Progenitor cell of endocrine pancreas (in vitro differentiated cells): ENCODE measurements at regions not wholly inside any gene's neighbourhood (a gene's known extent, or its start where the extent isn't known, plus 50 kb on each side); places are given as distances from the start of the nearest gene placed in this dataset.
"Not testable (repeated sequence)": the region's sequence is repeated elsewhere in the genome, so short reads cannot be mapped to it uniquely, and the experiment has no call there.

Experiments used
- DNase-seq: peaks from one replicate; pipeline ENCODE4 v3.0.0; 2021; ENCODE audit warnings: low spot score; ENCODE audit not compliant: unreplicated experiment
- H3K27ac Mint-ChIP-seq: 2 replicates; pipeline ENCODE4 v1.8.0; 2021; ENCODE audit warnings: mild to moderate bottlenecking, moderate library complexity, mixed read lengths
- H3K27me3 Mint-ChIP-seq: 2 replicates; pipeline ENCODE4 v1.8.0; 2021; ENCODE audit warnings: mixed read lengths
- H3K36me3 Mint-ChIP-seq: 2 replicates; pipeline ENCODE4 v1.8.0; 2022; ENCODE audit warnings: mixed read lengths; ENCODE audit not compliant: insufficient read depth
- H3K4me1 Mint-ChIP-seq: 2 replicates; pipeline ENCODE4 v1.8.0; 2021; ENCODE audit warnings: low read depth, mixed read lengths
- H3K4me3 Mint-ChIP-seq: 2 replicates; pipeline ENCODE4 v1.8.0; 2021; ENCODE audit warnings: low read depth, mild to moderate bottlenecking, moderate library complexity, mixed read lengths
- H3K9me3 Mint-ChIP-seq: 2 replicates; pipeline ENCODE4 v1.8.0; 2021; ENCODE audit warnings: low read depth, mixed read lengths
- CTCF ChIP-seq: fragments of 200-600 bp; sonication (generic); IDR thresholded peaks from one replicate; pipeline ENCODE4 v1.5.0; 2021; ENCODE audit warnings: antibody characterized with exemption, mild to moderate bottlenecking; ENCODE audit not compliant: unreplicated experiment

DNA sequence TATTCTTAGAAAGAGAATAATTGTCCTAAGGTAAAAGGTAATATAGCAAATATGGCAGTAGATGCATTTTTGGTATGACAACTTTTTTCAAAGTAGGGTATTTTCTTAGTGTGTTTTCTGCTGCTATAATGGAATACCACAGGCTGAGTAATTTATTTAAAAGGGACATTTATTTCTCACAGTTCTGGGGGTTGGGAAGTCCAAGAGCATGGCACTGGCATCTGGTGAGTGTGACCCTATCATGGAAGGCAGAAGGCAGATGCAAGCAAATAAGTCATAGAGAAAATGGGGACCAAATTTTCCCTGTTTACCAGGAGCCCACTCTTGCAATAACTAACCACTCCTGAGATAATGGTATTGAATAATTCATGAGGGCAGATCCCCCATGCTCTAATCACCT lies 922.5 kb upstream of the MAN1A1 start:
- peaks cover 13% of the 10 kb centered on the region for H3K9me3 Mint-ChIP-seq
- H3K4me3 Mint-ChIP-seq, result no peak overlapping the region
- no peaks in the 10 kb centered on the region for H3K27me3 Mint-ChIP-seq
- no peak for DNase-seq
- no peak overlapping the region for H3K27ac Mint-ChIP-seq
- H3K36me3 Mint-ChIP-seq, result no peaks in the 10 kb centered on the region
- no peak for TF ChIP-seq CTCF
- no peaks in the 10 kb centered on the region for H3K4me1 Mint-ChIP-seq

- not testable (repeated sequence) for DNase-seq, H3K27ac Mint-ChIP-seq
These were observed 918.7 kb upstream of the MAN1A1 start for GRCh38 chr6:120268256-120268655.

DNA sequence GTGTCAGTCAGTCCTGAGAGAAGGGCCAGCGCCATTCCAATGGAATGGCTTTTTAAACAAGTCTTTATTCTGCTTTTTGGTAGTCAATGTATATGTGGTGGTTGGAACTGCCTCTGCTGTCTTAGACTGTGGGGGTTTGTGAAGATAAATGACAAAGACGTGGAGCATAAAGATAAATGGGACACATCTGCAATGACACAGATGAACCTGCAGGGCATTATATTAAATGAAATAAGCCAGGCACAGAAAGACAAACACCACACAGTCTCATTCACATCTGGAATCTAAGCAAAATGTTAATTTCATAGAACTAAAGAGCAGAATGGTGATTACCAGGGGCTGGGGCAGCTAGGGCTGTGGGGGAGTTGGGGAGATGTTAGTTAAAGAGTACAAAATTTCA lies 912.8 kb upstream of the MAN1A1 start:
- no peak for DNase-seq
- Mint-ChIP-seq H3K4me1 (no peaks in the 10 kb centered on the region), H3K36me3 (no peaks in the 10 kb centered on the region), H3K27me3 (no peaks in the 10 kb centered on the region), H3K27ac (no peak overlapping the region), H3K9me3 (peaks cover 3% of the 10 kb centered on the region), H3K4me3 (no peak overlapping the region)
- TF ChIP-seq CTCF, result no peak

More at GRCh38 chr6:120268256-120268655, 918.7 kb upstream of the MAN1A1 start:
- not testable (repeated sequence) for H3K36me3 Mint-ChIP-seq, H3K27me3 Mint-ChIP-seq, H3K4me1 Mint-ChIP-seq, H3K4me3 Mint-ChIP-seq
- H3K9me3 Mint-ChIP-seq, result peaks cover 16% of the 10 kb centered on the region

- H3K27me3 Mint-ChIP-seq, result no peaks in the 10 kb centered on the region
- H3K9me3 Mint-ChIP-seq, result no peaks in the 10 kb centered on the region
- no peak overlapping the region for H3K27ac Mint-ChIP-seq
- no peaks in the 10 kb centered on the region for H3K4me1 Mint-ChIP-seq
- no peak for TF ChIP-seq CTCF
- no peaks in the 10 kb centered on the region for H3K36me3 Mint-ChIP-seq
- H3K4me3 Mint-ChIP-seq, result no peak overlapping the region
- no peak for DNase-seq
These were observed 911.1 kb upstream of the MAN1A1 start for GRCh38 chr6:120260636-120261035.

DNA sequence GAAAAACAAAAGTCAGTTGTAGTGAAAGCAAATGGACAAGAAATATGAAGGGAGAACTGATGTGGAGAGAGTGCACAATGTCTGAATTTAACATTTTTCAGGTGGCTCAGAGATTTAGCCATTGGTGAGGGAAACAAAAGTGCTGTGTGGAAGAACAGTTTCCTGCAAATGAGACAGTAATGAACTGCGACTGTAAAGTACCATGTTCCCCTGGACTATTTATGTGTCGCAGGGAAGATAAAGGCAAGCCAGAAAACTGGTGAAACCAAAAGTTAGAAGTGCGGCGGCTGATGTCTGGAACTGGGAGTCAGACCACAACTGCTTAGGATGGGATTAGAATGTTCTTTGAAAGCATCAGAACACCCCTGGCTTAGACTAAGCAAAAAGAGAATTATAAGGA lies 905.1 kb upstream of the MAN1A1 start:
- H3K27ac Mint-ChIP-seq, result no peak overlapping the region
- H3K4me3 Mint-ChIP-seq, result no peak overlapping the region
- H3K27me3 Mint-ChIP-seq, result no peaks in the 10 kb centered on the region
- no peak for TF ChIP-seq CTCF
- no peaks in the 10 kb centered on the region for H3K9me3 Mint-ChIP-seq
- no peaks in the 10 kb centered on the region for H3K36me3 Mint-ChIP-seq
- no peak for DNase-seq
- no peaks in the 10 kb centered on the region for H3K4me1 Mint-ChIP-seq

DNA sequence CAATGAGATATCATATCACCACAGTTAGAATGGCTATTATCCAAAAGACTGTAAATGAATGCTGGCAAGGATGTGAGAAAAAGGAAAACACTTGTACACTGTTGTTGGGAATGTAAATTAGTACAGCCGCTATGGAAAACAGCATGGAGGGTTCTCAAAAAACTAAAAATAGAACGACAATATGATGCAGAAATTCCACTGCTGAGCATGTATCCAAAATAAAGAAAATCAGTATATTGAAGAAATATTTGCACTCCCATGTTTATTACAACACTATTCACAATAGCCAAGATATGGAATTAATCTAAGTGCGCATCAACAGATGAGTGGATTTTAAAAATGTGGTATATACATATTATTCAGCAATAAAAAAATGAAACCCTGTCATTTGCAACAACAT lies 898.9 kb upstream of the MAN1A1 start:
- Mint-ChIP-seq H3K36me3 (no peaks in the 10 kb centered on the region), H3K27me3 (no peaks in the 10 kb centered on the region), H3K4me1 (no peaks in the 10 kb centered on the region), H3K9me3 (peaks cover 17% of the 10 kb centered on the region), H3K27ac (no peak overlapping the region), H3K4me3 (no peak overlapping the region)
- no peak for DNase-seq
- TF ChIP-seq CTCF, result no peak
